OCI-LY3 (cell line): ENCODE measurements at regions not wholly inside any gene's neighbourhood (a gene's known extent, or its start where the extent isn't known, plus 50 kb on each side); places are given as distances from the start of the nearest gene placed in this dataset.

ENCODE experiments used
- EZH2phosphoT487 ChIP-seq: fragments of 200-600 bp; shearing (Covaris generic); IDR thresholded peaks from 2 replicates; pipeline ENCODE4 v1.6.1; 2018; ENCODE audit warnings: antibody characterized with exemption, mixed run types, low read depth
- TF ChIP-seq, protein P1 (sequence below): fragments of 200-600, 300-600 bp; sonication (generic); IDR thresholded peaks from 2 replicates; pipeline ENCODE4 v1.5.1; 2014; ENCODE audit warnings: antibody characterized with exemption, low read length, low read depth

DNA sequence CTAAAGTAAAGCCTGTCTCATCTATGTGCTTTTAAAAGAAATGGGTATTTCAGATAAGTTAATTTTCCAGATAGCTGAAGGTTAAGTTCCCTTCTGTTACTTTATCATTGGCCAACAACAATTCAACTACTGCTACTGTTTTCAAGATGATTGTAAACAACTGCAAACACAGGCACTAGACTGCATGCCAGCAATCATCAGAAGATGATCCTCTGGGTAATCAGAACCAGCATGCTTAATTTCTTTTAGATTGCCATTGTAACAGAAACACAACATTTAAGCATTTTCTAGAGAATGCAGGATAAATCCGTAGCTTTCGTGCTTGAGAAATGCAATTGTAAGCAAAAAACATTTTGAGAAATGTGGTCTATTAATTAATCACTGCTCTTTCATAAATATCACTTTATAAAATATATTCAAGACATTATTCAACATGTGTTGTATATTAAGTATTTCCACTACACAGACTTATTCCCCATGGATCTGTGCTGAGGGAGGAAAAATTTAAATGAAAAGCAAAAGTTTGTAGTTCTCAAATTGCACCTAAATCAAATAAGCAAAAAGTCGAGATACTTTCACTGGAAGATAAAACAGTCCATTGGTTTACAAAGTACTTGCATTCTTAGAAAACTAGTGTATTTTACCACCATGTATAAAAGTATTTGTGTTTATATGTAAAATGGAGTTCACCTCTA lies 133.7 kb downstream of the ATL2 start:
- TF ChIP-seq, protein P1, sequence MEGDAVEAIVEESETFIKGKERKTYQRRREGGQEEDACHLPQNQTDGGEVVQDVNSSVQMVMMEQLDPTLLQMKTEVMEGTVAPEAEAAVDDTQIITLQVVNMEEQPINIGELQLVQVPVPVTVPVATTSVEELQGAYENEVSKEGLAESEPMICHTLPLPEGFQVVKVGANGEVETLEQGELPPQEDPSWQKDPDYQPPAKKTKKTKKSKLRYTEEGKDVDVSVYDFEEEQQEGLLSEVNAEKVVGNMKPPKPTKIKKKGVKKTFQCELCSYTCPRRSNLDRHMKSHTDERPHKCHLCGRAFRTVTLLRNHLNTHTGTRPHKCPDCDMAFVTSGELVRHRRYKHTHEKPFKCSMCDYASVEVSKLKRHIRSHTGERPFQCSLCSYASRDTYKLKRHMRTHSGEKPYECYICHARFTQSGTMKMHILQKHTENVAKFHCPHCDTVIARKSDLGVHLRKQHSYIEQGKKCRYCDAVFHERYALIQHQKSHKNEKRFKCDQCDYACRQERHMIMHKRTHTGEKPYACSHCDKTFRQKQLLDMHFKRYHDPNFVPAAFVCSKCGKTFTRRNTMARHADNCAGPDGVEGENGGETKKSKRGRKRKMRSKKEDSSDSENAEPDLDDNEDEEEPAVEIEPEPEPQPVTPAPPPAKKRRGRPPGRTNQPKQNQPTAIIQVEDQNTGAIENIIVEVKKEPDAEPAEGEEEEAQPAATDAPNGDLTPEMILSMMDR, result no peak
- no peak for TF ChIP-seq EZH2phosphoT487
